ENCODE measurements at regions not wholly inside any gene's neighbourhood (a gene's known extent, or its start where the extent isn't known, plus 50 kb on each side); places are given as distances from the start of the nearest gene placed in this dataset.

GRCh38 chr4:43425206-43425605, 532.7 kb downstream of the GRXCR1 start:
- Mint-ChIP-seq H3K27me3 (ENCODE audit: unreplicated experiment) (peaks cover 6% of the 10 kb centered on the region), H3K4me1 (ENCODE audit: unreplicated experiment) (no peaks in the 10 kb centered on the region), H3K36me3 (ENCODE audit: unreplicated experiment) (no peaks in the 10 kb centered on the region), H3K27ac (ENCODE audit: unreplicated experiment) (no peak overlapping the region), H3K9me3 (ENCODE audit: unreplicated experiment) (peaks cover 4% of the 10 kb centered on the region), H3K4me3 (ENCODE audit: unreplicated experiment) (no peak overlapping the region)
- no peak for TF ChIP-seq CTCF (IDR thresholded peaks at IDR 0.05)
- no peak for DNase-seq (ENCODE audit: extremely low spot score, unreplicated experiment)

GRCh38 chr4:43435291-43435690, 542.8 kb downstream of the GRXCR1 start:
- Mint-ChIP-seq H3K27me3 (ENCODE audit: unreplicated experiment) (no peaks in the 10 kb centered on the region), H3K36me3 (ENCODE audit: unreplicated experiment) (no peaks in the 10 kb centered on the region), H3K4me1 (ENCODE audit: unreplicated experiment) (no peaks in the 10 kb centered on the region), H3K27ac (ENCODE audit: unreplicated experiment) (no peak overlapping the region), H3K9me3 (ENCODE audit: unreplicated experiment) (peaks cover 10% of the 10 kb centered on the region), H3K4me3 (ENCODE audit: unreplicated experiment) (no peak overlapping the region)
- no peak for DNase-seq (ENCODE audit: extremely low spot score, unreplicated experiment)
- no peak for TF ChIP-seq CTCF (IDR thresholded peaks at IDR 0.05)

GRCh38 chr4:43452948-43453347, 560.4 kb downstream of the GRXCR1 start:
- no peak for DNase-seq (ENCODE audit: extremely low spot score, unreplicated experiment)
- Mint-ChIP-seq H3K27me3 (ENCODE audit: unreplicated experiment) (no peaks in the 10 kb centered on the region), H3K4me3 (ENCODE audit: unreplicated experiment) (no peak overlapping the region), H3K36me3 (ENCODE audit: unreplicated experiment) (no peaks in the 10 kb centered on the region), H3K4me1 (ENCODE audit: unreplicated experiment) (peaks cover 23% of the 10 kb centered on the region), H3K27ac (ENCODE audit: unreplicated experiment) (no peak overlapping the region), H3K9me3 (ENCODE audit: unreplicated experiment) (no peaks in the 10 kb centered on the region)
- no peak for TF ChIP-seq CTCF (IDR thresholded peaks at IDR 0.05)

- DNase-seq (ENCODE audit: extremely low spot score, unreplicated experiment), result no peak
- H3K9me3 Mint-ChIP-seq (ENCODE audit: unreplicated experiment), result no peaks in the 10 kb centered on the region
- peaks cover 27% of the 10 kb centered on the region for H3K4me1 Mint-ChIP-seq (ENCODE audit: unreplicated experiment)
- H3K27me3 Mint-ChIP-seq (ENCODE audit: unreplicated experiment), result no peaks in the 10 kb centered on the region
- no peak overlapping the region for H3K4me3 Mint-ChIP-seq (ENCODE audit: unreplicated experiment)
- peak overlapping the region; percentile 65 for H3K27ac Mint-ChIP-seq (ENCODE audit: unreplicated experiment)
- TF ChIP-seq CTCF (IDR thresholded peaks at IDR 0.05), result no peak
- H3K36me3 Mint-ChIP-seq (ENCODE audit: unreplicated experiment), result no peaks in the 10 kb centered on the region
Measured at GRCh38 chr4:43456383-43456782, 563.9 kb downstream of the GRXCR1 start.

GRCh38 chr4:43457866-43458265, 565.4 kb downstream of the GRXCR1 start:
- H3K4me3 Mint-ChIP-seq (ENCODE audit: unreplicated experiment), result no peak overlapping the region
- peaks cover 27% of the 10 kb centered on the region for H3K4me1 Mint-ChIP-seq (ENCODE audit: unreplicated experiment)
- no peaks in the 10 kb centered on the region for H3K36me3 Mint-ChIP-seq (ENCODE audit: unreplicated experiment)
- H3K27ac Mint-ChIP-seq (ENCODE audit: unreplicated experiment), result peak overlapping the region; percentile 59
- H3K9me3 Mint-ChIP-seq (ENCODE audit: unreplicated experiment), result no peaks in the 10 kb centered on the region
- no peak for DNase-seq (ENCODE audit: extremely low spot score, unreplicated experiment)
- TF ChIP-seq CTCF (IDR thresholded peaks at IDR 0.05), result no peak
- no peaks in the 10 kb centered on the region for H3K27me3 Mint-ChIP-seq (ENCODE audit: unreplicated experiment)
